ENCODE measurements at regions not wholly inside any gene's neighbourhood (a gene's known extent, or its start where the extent isn't known, plus 50 kb on each side); places are given as distances from the start of the nearest gene placed in this dataset.
A peak's percentile ranks its signal among the peaks of the same experiment; 100 is the strongest.

DNA sequence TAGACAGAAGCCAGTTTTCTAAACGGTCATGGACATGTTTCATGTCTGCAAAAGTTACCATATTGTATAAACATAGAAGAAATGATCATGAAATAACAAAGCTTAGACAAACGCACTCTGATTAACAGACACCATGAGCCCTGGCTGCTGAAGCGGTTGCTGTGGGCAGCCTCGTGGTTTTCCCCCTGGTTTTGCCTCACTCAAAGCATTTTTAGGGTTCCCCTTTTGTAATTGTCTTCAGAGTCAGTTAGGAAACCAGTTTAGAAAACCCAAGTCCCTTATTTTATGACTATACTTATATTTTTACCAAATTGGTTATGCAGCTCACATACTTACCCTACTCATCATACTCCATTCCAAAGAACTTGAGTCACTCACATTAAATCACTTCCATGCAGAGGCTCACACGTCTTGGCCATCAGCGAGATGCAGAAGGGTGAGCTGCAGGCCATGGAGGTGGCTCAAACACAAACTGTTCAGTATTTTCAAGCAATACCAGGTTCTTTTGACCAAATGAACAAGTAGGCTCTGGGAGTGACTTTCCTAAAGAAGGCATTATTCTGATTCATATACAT lies 105.6 kb upstream of the SALL3 start:
- H3K27ac ChIP-seq (ENCODE audit: low read depth, low read length, poor library complexity, severe bottlenecking) = no peak overlapping the region
- ChIA-PET POLR2A (ENCODE audit: low non-redundant PET) (no interaction called here), CTCF (no interaction called here)
- H3K36me3 ChIP-seq (ENCODE audit: insufficient read depth, low read length, poor library complexity, severe bottlenecking) = no peaks in the 10 kb centered on the region
- H3K9me3 ChIP-seq (ENCODE audit: low read depth, low read length, poor library complexity, severe bottlenecking) = no peaks in the 10 kb centered on the region
- no peak for DNase-seq (ENCODE audit: low spot score)
- H3K4me3 ChIP-seq (ENCODE audit: low read depth, low read length, poor library complexity, severe bottlenecking) = no peak overlapping the region
- TF ChIP-seq EZH2 (IDR thresholded peaks at IDR 0.05; ENCODE audit: borderline replicate concordance, low read depth, low read length, poor library complexity, severe bottlenecking) (no peak), CTCF (conservative IDR thresholded peaks at IDR 0.05; ENCODE audit: low read depth, low read length) (no peak)
- no peaks in the 10 kb centered on the region for H3K4me1 ChIP-seq (ENCODE audit: insufficient read depth, low read length, poor library complexity, severe bottlenecking)
- intact Hi-C loops (cut with micrococcal nuclease; ENCODE audit: unreplicated experiment) = no loop called here
- no TSS peak for BruUV-seq (replicated peaks)
- peaks cover 69% of the 10 kb centered on the region for H3K27me3 ChIP-seq (replicated peaks; ENCODE audit: insufficient read depth, low read depth, low read length, poor library complexity)

GRCh38 chr18:78875016-78875777 lies 104.4 kb upstream of the SALL3 start:
- no peak overlapping the region for H3K4me3 ChIP-seq (ENCODE audit: low read depth, low read length, poor library complexity, severe bottlenecking)
- peaks cover 60% of the 10 kb centered on the region for H3K27me3 ChIP-seq (replicated peaks; ENCODE audit: insufficient read depth, low read depth, low read length, poor library complexity)
- intact Hi-C loops (cut with micrococcal nuclease; ENCODE audit: unreplicated experiment) = loop anchor here (1.0 to 5.0 kb wide), 2 partner anchors 111 to 372 kb away; no protein-coding TSS in a partner anchor
- peak; percentile 58 for DNase-seq (ENCODE audit: low spot score)
- no peaks in the 10 kb centered on the region for H3K36me3 ChIP-seq (ENCODE audit: insufficient read depth, low read length, poor library complexity, severe bottlenecking)
- TF ChIP-seq CTCF (conservative IDR thresholded peaks at IDR 0.05; ENCODE audit: low read depth, low read length) (peak; percentile 80), EZH2 (IDR thresholded peaks at IDR 0.05; ENCODE audit: borderline replicate concordance, low read depth, low read length, poor library complexity, severe bottlenecking) (no peak)
- POLR2A ChIA-PET (ENCODE audit: low non-redundant PET) = no interaction called here
- BruUV-seq (replicated peaks) = no TSS peak
- no peak overlapping the region for H3K27ac ChIP-seq (ENCODE audit: low read depth, low read length, poor library complexity, severe bottlenecking)
- CTCF ChIA-PET = interaction anchor here (0.6 kb wide), 1 partner anchor 365 kb away, joined by 3 read pairs; no protein-coding TSS in a partner anchor
- no peaks in the 10 kb centered on the region for H3K9me3 ChIP-seq (ENCODE audit: low read depth, low read length, poor library complexity, severe bottlenecking)
- H3K4me1 ChIP-seq (ENCODE audit: insufficient read depth, low read length, poor library complexity, severe bottlenecking) = no peaks in the 10 kb centered on the region

DNA sequence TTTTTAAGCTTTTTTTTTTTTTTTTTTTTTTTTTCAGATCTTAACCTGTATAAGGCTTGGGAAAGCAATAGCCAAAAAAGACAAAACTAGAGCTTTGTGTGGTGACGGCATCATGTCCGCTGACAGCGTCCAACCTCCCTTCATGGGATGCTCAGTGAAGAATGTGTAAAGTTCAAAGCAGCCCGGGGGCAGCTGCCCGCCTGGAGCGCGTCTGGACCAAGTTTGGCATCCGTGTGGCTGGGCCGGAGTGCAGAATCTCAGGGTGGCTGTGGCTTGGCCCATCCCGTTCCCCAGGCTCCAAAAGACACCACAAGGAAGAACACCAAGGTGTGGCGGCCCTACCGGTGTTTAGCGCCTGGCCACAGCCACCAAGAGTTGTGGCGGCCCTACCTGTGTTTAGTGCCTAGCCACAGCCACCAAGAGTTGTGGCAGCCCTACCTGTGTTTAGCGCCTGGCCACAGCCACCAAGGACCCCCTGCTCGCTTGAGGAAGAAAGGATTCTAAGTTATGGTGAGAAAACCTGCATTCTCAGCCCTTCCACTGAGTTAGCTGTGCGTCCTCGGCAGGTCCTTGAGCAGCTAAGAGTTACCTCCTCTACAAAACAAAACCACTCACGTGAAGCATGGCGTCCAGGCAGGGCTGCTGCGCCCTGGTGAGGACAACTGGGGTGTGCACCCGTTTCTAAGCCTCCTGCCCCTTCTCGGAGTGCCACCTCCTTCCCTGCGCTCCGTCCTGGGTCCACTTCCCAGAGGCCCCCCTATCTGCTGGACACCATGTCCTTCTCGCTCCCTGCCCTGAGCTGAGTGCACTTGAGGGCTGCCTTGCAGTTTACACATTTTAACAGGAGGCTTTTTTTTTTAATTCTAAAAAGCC lies 103.6 kb upstream of the SALL3 start:
- Histone ChIP-seq H3K9me3 (ENCODE audit: low read depth, low read length, poor library complexity, severe bottlenecking) (no peaks in the 10 kb centered on the region), H3K36me3 (ENCODE audit: insufficient read depth, low read length, poor library complexity, severe bottlenecking) (no peaks in the 10 kb centered on the region), H3K4me3 (ENCODE audit: low read depth, low read length, poor library complexity, severe bottlenecking) (no peak overlapping the region), H3K27me3 (replicated peaks; ENCODE audit: insufficient read depth, low read depth, low read length, poor library complexity) (peaks cover 52% of the 10 kb centered on the region), H3K4me1 (ENCODE audit: insufficient read depth, low read length, poor library complexity, severe bottlenecking) (no peaks in the 10 kb centered on the region), H3K27ac (ENCODE audit: low read depth, low read length, poor library complexity, severe bottlenecking) (no peak overlapping the region)
- ChIA-PET CTCF (interaction anchor here (0.6 to 0.7 kb wide), 2 partner anchors 108 to 364 kb away, joined by 3 to 4 read pairs; no protein-coding TSS in a partner anchor), POLR2A (ENCODE audit: low non-redundant PET) (no interaction called here)
- TF ChIP-seq EZH2 (IDR thresholded peaks at IDR 0.05; ENCODE audit: borderline replicate concordance, low read depth, low read length, poor library complexity, severe bottlenecking) (no peak), CTCF (conservative IDR thresholded peaks at IDR 0.05; ENCODE audit: low read depth, low read length) (no peak)
- intact Hi-C loops (cut with micrococcal nuclease; ENCODE audit: unreplicated experiment) = loop anchor here (1.0 to 5.0 kb wide), 2 partner anchors 110 to 371 kb away; no protein-coding TSS in a partner anchor
- no TSS peak for BruUV-seq (replicated peaks)
- DNase-seq (ENCODE audit: low spot score) = no peak
